Trophoblast cell (in vitro differentiated cells and primary cell): ENCODE measurements at regions not wholly inside any gene's neighbourhood (a gene's known extent, or its start where the extent isn't known, plus 50 kb on each side); places are given as distances from the start of the nearest gene placed in this dataset.

Source experiments
- DNase-seq, 2 donors: peaks; one replicate each; pipeline ENCODE4 v3.0.0-alpha.2; 2016
- H2AFZ ChIP-seq: 2 replicates; pipeline ENCODE4 v1.6.1; 2013; ENCODE audit warnings: low read length, moderate library complexity, mild to moderate bottlenecking; ENCODE audit not compliant: insufficient read depth, poor library complexity
- H2AK5ac ChIP-seq: 2 replicates; pipeline ENCODE4 v1.6.1; 2013; ENCODE audit warnings: mild to moderate bottlenecking, low read length
- H2BK120ac ChIP-seq: 2 replicates; pipeline ENCODE4 v1.6.1; 2013; ENCODE audit warnings: low read length, mild to moderate bottlenecking, moderate library complexity; ENCODE audit not compliant: insufficient read depth, poor library complexity
- H2BK12ac ChIP-seq: 2 replicates; pipeline ENCODE4 v1.6.1; 2013; ENCODE audit warnings: mild to moderate bottlenecking, low read length, moderate library complexity
- H2BK5ac ChIP-seq: 2 replicates; pipeline ENCODE4 v1.6.1; 2013; ENCODE audit warnings: low read length, low read depth, moderate library complexity, mild to moderate bottlenecking; ENCODE audit not compliant: poor library complexity
- H3K14ac ChIP-seq: 2 replicates; pipeline ENCODE4 v1.6.1; 2013; ENCODE audit warnings: mild to moderate bottlenecking, low read length
- H3K18ac ChIP-seq: 2 replicates; pipeline ENCODE4 v1.6.1; 2013; ENCODE audit warnings: mild to moderate bottlenecking, low read length
- H3K23ac ChIP-seq: 2 replicates; pipeline ENCODE4 v1.6.1; 2013; ENCODE audit warnings: low read length
- H3K27ac ChIP-seq: 2 replicates; pipeline ENCODE4 v1.5.1; 2013; ENCODE audit warnings: low read depth, mild to moderate bottlenecking, inconsistent platforms, low read length, moderate library complexity
- H3K27me3 ChIP-seq: 2 replicates; pipeline ENCODE4 v1.6.1; 2013; ENCODE audit warnings: inconsistent platforms, mild to moderate bottlenecking, low read length, moderate library complexity; ENCODE audit not compliant: insufficient read depth
- H3K36me3 ChIP-seq, 2 experiments: 1 replicate in 1 of 2; 2 replicates in 1 of 2; pipeline ENCODE4 v1.6.1; 2013; ENCODE audit warnings: low read length in 2 of 2, mild to moderate bottlenecking in 2 of 2, moderate library complexity in 1 of 2; ENCODE audit not compliant: insufficient read depth in 2 of 2, control insufficient read depth in 1 of 2
- H3K4ac ChIP-seq: 2 replicates; pipeline ENCODE4 v1.6.1; 2013; ENCODE audit warnings: low read depth, mild to moderate bottlenecking, low read length, moderate library complexity
- H3K4me1 ChIP-seq, 2 experiments: 1 replicate in 1 of 2; 2 replicates in 1 of 2; pipeline ENCODE4 v1.6.1; 2013; ENCODE audit warnings: low read length in 2 of 2, mild to moderate bottlenecking in 2 of 2, moderate library complexity in 1 of 2; ENCODE audit not compliant: insufficient read depth in 2 of 2, control insufficient read depth in 1 of 2
- H3K4me2 ChIP-seq: 2 replicates; pipeline ENCODE4 v1.6.1; 2013; ENCODE audit warnings: inconsistent platforms, mild to moderate bottlenecking, low read length, moderate library complexity
- H3K4me3 ChIP-seq: 2 replicates; pipeline ENCODE4 v1.5.1; 2013; ENCODE audit warnings: mild to moderate bottlenecking, low read depth, low read length, inconsistent platforms
- H3K79me1 ChIP-seq: one replicate; pipeline ENCODE4 v1.6.1; 2013; ENCODE audit warnings: low read length
- H3K79me2 ChIP-seq: 2 replicates; pipeline ENCODE4 v1.6.1; 2013; ENCODE audit warnings: low read length, mild to moderate bottlenecking; ENCODE audit not compliant: control insufficient read depth, insufficient read depth, poor library complexity
- H3K9ac ChIP-seq: 2 replicates; pipeline ENCODE4 v1.6.1; 2013; ENCODE audit warnings: mild to moderate bottlenecking, low read length
- H3K9me3 ChIP-seq: 2 replicates; pipeline ENCODE4 v1.6.1; 2013; ENCODE audit warnings: low read depth, mild to moderate bottlenecking, control low read depth, inconsistent platforms, low read length; ENCODE audit not compliant: insufficient read depth
- H4K12ac ChIP-seq: 2 replicates; pipeline ENCODE4 v1.6.1; 2013; ENCODE audit warnings: low read depth, mild to moderate bottlenecking, low read length, moderate library complexity
- H4K8ac ChIP-seq: 2 replicates; pipeline ENCODE4 v1.6.1; 2013; ENCODE audit warnings: low read depth, mild to moderate bottlenecking, low read length, moderate library complexity
- H4K91ac ChIP-seq: one replicate; pipeline ENCODE4 v1.6.1; 2013; ENCODE audit warnings: low read depth, mild to moderate bottlenecking, low read length, moderate library complexity
- WGBS: extraction: QIAGEN DNeasy Blood & Tissue Kit; methylation state at CpG from one replicate; pipeline ENCODE4 v1.1.7; 2013; ENCODE audit warnings: missing lambda C conversion rate; ENCODE audit not compliant: insufficient read length, insufficient coverage; ENCODE audit errors: extremely low coverage; 5-methylcytosine and 5-hydroxymethylcytosine counted together

- Histone ChIP-seq H3K9me3 (no peaks in the 10 kb centered on the region), H4K12ac (no peak overlapping the region), H3K18ac (no peak overlapping the region), H3K9ac (no peak overlapping the region), H4K8ac (no peak overlapping the region), H3K79me2 (no peaks in the 10 kb centered on the region), H3K23ac (no peak overlapping the region), H3K36me3 (no peaks in the 10 kb centered on the region), H2BK120ac (no peak overlapping the region), H2BK12ac (no peak overlapping the region), H3K27ac (no peak overlapping the region), H3K4me1 (no peaks in the 10 kb centered on the region), H2BK5ac (no peak overlapping the region), H2AK5ac (no peak overlapping the region), H3K4me3 (no peak overlapping the region), H4K91ac (no peak overlapping the region), H3K79me1 (no peaks in the 10 kb centered on the region), H2AFZ (no peak overlapping the region), H3K4me2 (no peak overlapping the region), H3K4ac (no peak overlapping the region), H3K27me3 (no peaks in the 10 kb centered on the region), H3K14ac (no peak overlapping the region)
- no CpG with 5 or more reads among the region's 3 CpGs for WGBS
- no peak for DNase-seq
Measured at GRCh38 chr2:156702541-156702940, 266.4 kb downstream of the GPD2 start.

DNA sequence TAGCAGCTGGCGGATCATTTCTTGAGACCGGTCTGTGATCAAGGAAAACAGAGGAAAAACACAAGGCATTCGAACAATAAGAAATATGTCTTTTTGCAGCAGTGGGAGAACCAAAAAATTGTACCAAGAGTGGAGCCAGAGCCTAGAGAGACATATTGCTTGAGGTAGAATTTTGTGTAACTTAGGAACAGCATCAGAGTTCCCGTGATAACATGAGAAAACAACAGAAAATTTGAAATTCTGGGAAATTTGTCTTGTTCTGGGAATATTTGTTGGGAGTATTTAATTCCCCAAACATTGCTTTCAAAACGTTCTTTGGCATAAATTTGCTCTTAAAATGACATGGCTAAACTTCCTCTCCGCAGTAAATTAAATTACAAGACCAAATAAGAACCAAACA, 267.5 kb downstream of the GPD2 start:
- Histone ChIP-seq H3K9me3 (no peaks in the 10 kb centered on the region), H3K14ac (no peak overlapping the region), H3K27me3 (no peaks in the 10 kb centered on the region), H3K79me2 (no peaks in the 10 kb centered on the region), H2AFZ (no peak overlapping the region), H3K18ac (no peak overlapping the region), H3K4me3 (no peak overlapping the region), H3K23ac (no peak overlapping the region), H3K4me1 (no peaks in the 10 kb centered on the region), H2BK12ac (no peak overlapping the region), H4K12ac (no peak overlapping the region), H3K27ac (no peak overlapping the region), H4K91ac (no peak overlapping the region), H3K4ac (no peak overlapping the region), H3K36me3 (no peaks in the 10 kb centered on the region), H3K9ac (no peak overlapping the region), H2AK5ac (no peak overlapping the region), H3K79me1 (no peaks in the 10 kb centered on the region), H3K4me2 (no peak overlapping the region), H2BK5ac (no peak overlapping the region), H4K8ac (no peak overlapping the region), H2BK120ac (no peak overlapping the region)
- DNase-seq, result no peak
- WGBS, result no CpG with 5 or more reads among the region's 6 CpGs

DNA sequence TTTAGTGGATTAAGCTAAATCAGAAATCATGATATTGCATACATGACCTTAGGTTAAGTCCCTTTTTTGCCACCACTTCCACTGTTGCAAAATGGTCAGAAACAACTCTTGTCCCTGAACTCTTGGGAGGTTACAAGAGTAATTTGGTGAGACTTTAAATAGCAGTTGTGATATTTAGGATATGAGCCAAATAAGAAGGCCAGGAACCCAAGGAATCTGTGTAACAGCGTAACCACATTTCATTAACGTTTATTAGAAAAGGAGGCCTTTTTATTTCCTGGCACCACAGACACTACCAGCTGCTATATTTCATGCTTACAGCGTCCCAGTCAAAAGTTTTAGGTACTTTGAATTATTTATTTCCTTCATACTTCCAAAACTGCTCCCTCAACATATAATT, 268.0 kb downstream of the GPD2 start:
- H3K14ac ChIP-seq, result no peak overlapping the region
- H3K79me2 ChIP-seq, result no peaks in the 10 kb centered on the region
- no peak overlapping the region for H2BK5ac ChIP-seq
- no peak overlapping the region for H3K27ac ChIP-seq
- H3K4me2 ChIP-seq, result no peak overlapping the region
- no peaks in the 10 kb centered on the region for H3K27me3 ChIP-seq
- H2BK12ac ChIP-seq, result no peak overlapping the region
- no peak overlapping the region for H3K18ac ChIP-seq
- H4K91ac ChIP-seq, result no peak overlapping the region
- no peak overlapping the region for H2AK5ac ChIP-seq
- H4K8ac ChIP-seq, result no peak overlapping the region
- no CpG with 5 or more reads among the region's 3 CpGs for WGBS
- DNase-seq, result no peak
- no peaks in the 10 kb centered on the region for H3K36me3 ChIP-seq
- H3K79me1 ChIP-seq, result no peaks in the 10 kb centered on the region
- H3K4me3 ChIP-seq, result no peak overlapping the region
- H3K23ac ChIP-seq, result no peak overlapping the region
- no peak overlapping the region for H3K4ac ChIP-seq
- no peak overlapping the region for H3K9ac ChIP-seq
- no peak overlapping the region for H4K12ac ChIP-seq
- H2BK120ac ChIP-seq, result no peak overlapping the region
- no peaks in the 10 kb centered on the region for H3K9me3 ChIP-seq
- H3K4me1 ChIP-seq, result no peaks in the 10 kb centered on the region
- H2AFZ ChIP-seq, result no peak overlapping the region

DNA sequence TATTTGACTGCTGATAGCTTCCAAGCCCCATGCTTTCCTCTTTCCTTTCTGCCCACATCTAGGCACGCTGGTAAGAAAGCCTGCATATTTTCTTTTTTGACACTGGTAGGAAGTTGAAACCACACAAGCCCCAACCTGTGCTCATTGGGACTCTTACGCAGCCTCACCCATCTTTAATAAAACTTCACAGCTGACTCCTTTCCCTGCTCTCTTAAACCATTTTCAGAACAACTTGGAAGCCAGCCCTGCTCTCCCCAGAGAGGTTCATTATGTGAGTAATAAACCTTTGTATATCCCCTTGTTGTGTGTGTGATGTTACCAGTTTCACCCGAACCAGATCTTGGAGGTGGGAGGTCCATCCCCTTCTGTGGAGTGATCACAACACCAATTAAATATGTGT, 268.4 kb downstream of the GPD2 start:
- H3K36me3 ChIP-seq, result no peaks in the 10 kb centered on the region
- H2BK120ac ChIP-seq, result no peak overlapping the region
- H3K4me1 ChIP-seq, result no peaks in the 10 kb centered on the region
- no peak overlapping the region for H3K4me2 ChIP-seq
- no peak overlapping the region for H2BK12ac ChIP-seq
- no peaks in the 10 kb centered on the region for H3K27me3 ChIP-seq
- no peak overlapping the region for H3K14ac ChIP-seq
- no peaks in the 10 kb centered on the region for H3K79me2 ChIP-seq
- no peak overlapping the region for H3K9ac ChIP-seq
- no peak for DNase-seq
- no peaks in the 10 kb centered on the region for H3K9me3 ChIP-seq
- no peak overlapping the region for H3K23ac ChIP-seq
- no peak overlapping the region for H3K4me3 ChIP-seq
- H4K91ac ChIP-seq, result no peak overlapping the region
- no peak overlapping the region for H2BK5ac ChIP-seq
- no peak overlapping the region for H3K27ac ChIP-seq
- no peak overlapping the region for H3K4ac ChIP-seq
- H4K12ac ChIP-seq, result no peak overlapping the region
- no peak overlapping the region for H2AFZ ChIP-seq
- no CpG with 5 or more reads among the region's 3 CpGs for WGBS
- no peak overlapping the region for H3K18ac ChIP-seq
- no peak overlapping the region for H2AK5ac ChIP-seq
- no peaks in the 10 kb centered on the region for H3K79me1 ChIP-seq
- H4K8ac ChIP-seq, result no peak overlapping the region
